Caco-2 (cell line): ENCODE measurements at regions not wholly inside any gene's neighbourhood (a gene's known extent, or its start where the extent isn't known, plus 50 kb on each side); places are given as distances from the start of the nearest gene placed in this dataset.

ENCODE experiments used
- BruUV-seq: library from RNA; stranded (reverse); fragments of 400-500 nt; replicated peaks from 2 replicates; lab custom pipeline; 2021; lab: Mats Ljungman, UMichigan
- CTCF ChIA-PET: fragments of 300-600 bp; sonication (Branson Sonifier 250); formaldehyde crosslinking; loops from one replicate; lab custom pipeline; 2022; ENCODE audit warnings: antibody characterized with exemption; lab: Charles Lee
- POLR2A ChIA-PET: fragments of 300-600 bp; sonication (Branson Sonifier 250); formaldehyde crosslinking; loops from one replicate; lab custom pipeline; 2022; ENCODE audit warnings: antibody characterized with exemption; lab: Charles Lee
- DNase-seq, 2 experiments: peaks; one replicate each; pipeline versions ENCODE4 v3.0.0 to v3.0.0-alpha.2; 2020 to 2022
- H3K27me3 ChIP-seq: replicated peaks from 2 replicates; pipeline ENCODE4 v1.6.0; 2011; ENCODE audit warnings: low read length; ENCODE audit not compliant: control insufficient read depth, insufficient read depth
- H3K36me3 ChIP-seq: 2 replicates; pipeline ENCODE4 v1.5.1; 2011; ENCODE audit warnings: low read length; ENCODE audit not compliant: control insufficient read depth, insufficient read depth
- H3K4me1 ChIP-seq: fragments of 250-450 bp; sonication (Bioruptor Pico); 2 replicates; pipeline ENCODE4 v1.5.1; 2020; ENCODE audit warnings: mild to moderate bottlenecking
- H3K4me3 ChIP-seq: 2 replicates; pipeline ENCODE4 v1.5.1; 2011; ENCODE audit warnings: low read depth, mild to moderate bottlenecking, control low read depth, low read length
- H3K9me3 ChIP-seq: fragments of 250-450 bp; sonication (Bioruptor Pico); 2 replicates; pipeline ENCODE4 v1.5.1; 2020; ENCODE audit warnings: mild to moderate bottlenecking, moderate library complexity
- H3K27ac Mint-ChIP-seq: one replicate; pipeline ENCODE4 v1.8.0; 2022; ENCODE audit warnings: mixed read lengths; ENCODE audit not compliant: unreplicated experiment
- H3K27me3 Mint-ChIP-seq: one replicate; pipeline ENCODE4 v1.8.0; 2022; ENCODE audit warnings: mixed read lengths; ENCODE audit not compliant: insufficient read depth, unreplicated experiment
- H3K36me3 Mint-ChIP-seq: one replicate; pipeline ENCODE4 v1.8.0; 2022; ENCODE audit warnings: mild to moderate bottlenecking, mixed read lengths; ENCODE audit not compliant: insufficient read depth, unreplicated experiment
- H3K4me1 Mint-ChIP-seq: one replicate; pipeline ENCODE4 v1.8.0; 2022; ENCODE audit warnings: low read depth, mixed read lengths; ENCODE audit not compliant: unreplicated experiment
- H3K4me3 Mint-ChIP-seq: one replicate; pipeline ENCODE4 v1.8.0; 2022; ENCODE audit warnings: mild to moderate bottlenecking, moderate library complexity, mixed read lengths; ENCODE audit not compliant: unreplicated experiment
- H3K9me3 Mint-ChIP-seq: one replicate; pipeline ENCODE4 v1.8.0; 2022; ENCODE audit warnings: mixed read lengths; ENCODE audit not compliant: unreplicated experiment
- intact Hi-C: fragments of 100-400 bp; cut with micrococcal nuclease; formaldehyde crosslinking; loops from one replicate; pipeline ENCODE4 v1.10.0; 2022; ENCODE audit not compliant: unreplicated experiment
- TF ChIP-seq, protein P1 (sequence below), 2 experiments: fragments of 200-600 bp in 1 of 2; IDR thresholded peaks; 1 replicate in 1 of 2; 2 replicates in 1 of 2; pipeline versions ENCODE4 v1.5.1 to v1.8.0; 2011 to 2022; ENCODE audit warnings: antibody characterized with exemption in 1 of 2, control low read depth in 1 of 2, inconsistent platforms in 1 of 2, low read depth in 1 of 2, low read length in 1 of 2, mild to moderate bottlenecking in 1 of 2, moderate library complexity in 1 of 2; ENCODE audit not compliant: insufficient read depth in 1 of 2, severe bottlenecking in 1 of 2, unreplicated experiment in 1 of 2

GRCh38 chr5:39896706-39897105 lies 471.9 kb upstream of the DAB2 start:
- H3K36me3 ChIP-seq, result no peaks in the 10 kb centered on the region
- intact Hi-C loops, result no loop called here
- DNase-seq, result no peak
- ChIA-PET CTCF (no interaction called here), POLR2A (no interaction called here)
- BruUV-seq, result no TSS peak
- Mint-ChIP-seq H3K4me1 (no peaks in the 10 kb centered on the region), H3K36me3 (no peaks in the 10 kb centered on the region), H3K27ac (no peak overlapping the region), H3K9me3 (no peaks in the 10 kb centered on the region), H3K27me3 (peaks cover 3% of the 10 kb centered on the region), H3K4me3 (no peak overlapping the region)
- no peaks in the 10 kb centered on the region for H3K9me3 ChIP-seq
- H3K27me3 ChIP-seq, result no peaks in the 10 kb centered on the region
- TF ChIP-seq, protein P1, sequence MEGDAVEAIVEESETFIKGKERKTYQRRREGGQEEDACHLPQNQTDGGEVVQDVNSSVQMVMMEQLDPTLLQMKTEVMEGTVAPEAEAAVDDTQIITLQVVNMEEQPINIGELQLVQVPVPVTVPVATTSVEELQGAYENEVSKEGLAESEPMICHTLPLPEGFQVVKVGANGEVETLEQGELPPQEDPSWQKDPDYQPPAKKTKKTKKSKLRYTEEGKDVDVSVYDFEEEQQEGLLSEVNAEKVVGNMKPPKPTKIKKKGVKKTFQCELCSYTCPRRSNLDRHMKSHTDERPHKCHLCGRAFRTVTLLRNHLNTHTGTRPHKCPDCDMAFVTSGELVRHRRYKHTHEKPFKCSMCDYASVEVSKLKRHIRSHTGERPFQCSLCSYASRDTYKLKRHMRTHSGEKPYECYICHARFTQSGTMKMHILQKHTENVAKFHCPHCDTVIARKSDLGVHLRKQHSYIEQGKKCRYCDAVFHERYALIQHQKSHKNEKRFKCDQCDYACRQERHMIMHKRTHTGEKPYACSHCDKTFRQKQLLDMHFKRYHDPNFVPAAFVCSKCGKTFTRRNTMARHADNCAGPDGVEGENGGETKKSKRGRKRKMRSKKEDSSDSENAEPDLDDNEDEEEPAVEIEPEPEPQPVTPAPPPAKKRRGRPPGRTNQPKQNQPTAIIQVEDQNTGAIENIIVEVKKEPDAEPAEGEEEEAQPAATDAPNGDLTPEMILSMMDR (IDR thresholded peaks at IDR 0.05; ENCODE audit: insufficient read depth in 1 of 2, low read depth in 1 of 2, low read length in 1 of 2, severe bottlenecking in 1 of 2, unreplicated experiment in 1 of 2), result no peak
- no peaks in the 10 kb centered on the region for H3K4me1 ChIP-seq
- no peak overlapping the region for H3K4me3 ChIP-seq

GRCh38 chr5:39896104-39896503 lies 471.3 kb upstream of the DAB2 start:
- no peaks in the 10 kb centered on the region for H3K4me1 ChIP-seq
- intact Hi-C loops, result no loop called here

DNA sequence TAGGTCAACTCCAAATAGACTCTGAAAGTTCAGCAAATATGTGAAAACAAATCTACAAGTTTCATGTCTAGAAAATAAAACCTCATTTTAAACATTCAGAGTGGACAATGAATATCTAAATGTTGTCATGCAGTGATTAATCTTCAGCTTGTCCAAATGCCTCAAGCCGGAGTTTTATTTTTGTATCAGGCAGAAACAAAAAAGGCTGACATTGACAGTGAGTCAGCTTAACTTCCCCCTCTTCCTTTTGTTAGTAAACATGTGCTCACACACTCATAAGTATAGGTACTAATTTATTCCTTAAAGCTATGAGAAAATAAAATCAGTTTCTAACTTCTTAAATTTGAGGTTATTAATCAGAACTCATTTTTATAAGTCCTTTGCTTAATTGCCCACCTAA lies 467.9 kb upstream of the DAB2 start:
- BruUV-seq, result no TSS peak
- no peak overlapping the region for H3K27ac Mint-ChIP-seq
- no peak overlapping the region for H3K4me3 Mint-ChIP-seq
- no peak for DNase-seq
- Histone ChIP-seq H3K4me1 (no peaks in the 10 kb centered on the region), H3K4me3 (no peak overlapping the region), H3K9me3 (no peaks in the 10 kb centered on the region), H3K27me3 (no peaks in the 10 kb centered on the region), H3K36me3 (no peaks in the 10 kb centered on the region)
- TF ChIP-seq, protein P1 (IDR thresholded peaks at IDR 0.05; ENCODE audit: insufficient read depth in 1 of 2, low read depth in 1 of 2, low read length in 1 of 2, severe bottlenecking in 1 of 2, unreplicated experiment in 1 of 2), result no peak
- H3K36me3 Mint-ChIP-seq, result no peaks in the 10 kb centered on the region
- POLR2A ChIA-PET, result no interaction called here
- no peaks in the 10 kb centered on the region for H3K4me1 Mint-ChIP-seq
- H3K27me3 Mint-ChIP-seq, result no peaks in the 10 kb centered on the region
- H3K9me3 Mint-ChIP-seq, result no peaks in the 10 kb centered on the region
- intact Hi-C loops, result no loop called here
- CTCF ChIA-PET, result interaction anchor here (0.6 kb wide), 1 partner anchor 167 kb away, joined by 3 read pairs; no protein-coding TSS in a partner anchor

More at GRCh38 chr5:39896104-39896503, 471.3 kb upstream of the DAB2 start:
- no peak overlapping the region for H3K4me3 Mint-ChIP-seq
- Histone ChIP-seq H3K36me3 (no peaks in the 10 kb centered on the region), H3K27me3 (no peaks in the 10 kb centered on the region), H3K9me3 (no peaks in the 10 kb centered on the region), H3K4me3 (no peak overlapping the region)
- no TSS peak for BruUV-seq
- CTCF ChIA-PET, result no interaction called here
- no peaks in the 10 kb centered on the region for H3K4me1 Mint-ChIP-seq
- no peaks in the 10 kb centered on the region for H3K9me3 Mint-ChIP-seq
- H3K27me3 Mint-ChIP-seq, result peaks cover 3% of the 10 kb centered on the region
- H3K36me3 Mint-ChIP-seq, result no peaks in the 10 kb centered on the region
- POLR2A ChIA-PET, result no interaction called here
- DNase-seq, result no peak
- no peak overlapping the region for H3K27ac Mint-ChIP-seq
- TF ChIP-seq, protein P1 (IDR thresholded peaks at IDR 0.05; ENCODE audit: insufficient read depth in 1 of 2, low read depth in 1 of 2, low read length in 1 of 2, severe bottlenecking in 1 of 2, unreplicated experiment in 1 of 2), result no peak
